HEK293 (cell line): ENCODE measurements at regions not wholly inside any gene's neighbourhood (a gene's known extent, or its start where the extent isn't known, plus 50 kb on each side); places are given as distances from the start of the nearest gene placed in this dataset.

Experiments used
- SETDB1 ChIP-seq: IDR thresholded peaks from one replicate; pipeline ENCODE4 v1.6.1; 2017; ENCODE audit warnings: mild to moderate bottlenecking, low read length, moderate library complexity, mixed read lengths; ENCODE audit not compliant: insufficient read length
- YY1 ChIP-seq: fragments of 450-650 bp; formaldehyde crosslinking; IDR thresholded peaks from 2 replicates; pipeline ENCODE4 v1.5.1; 2018; ENCODE audit warnings: missing biosample characterization, missing genetic modification characterization
- ZNF146 ChIP-seq: fragments of 450-650 bp; formaldehyde crosslinking; IDR thresholded peaks from 2 replicates; pipeline ENCODE4 v1.5.1; 2016; ENCODE audit warnings: missing biosample characterization, missing genetic modification characterization
- ZNF274 ChIP-seq, 2 experiments: fragments of 200-500 bp in 1 of 2; fragments of 450-650 bp in 1 of 2; sonication (Bioruptor generic) in 1 of 2; formaldehyde crosslinking in 1 of 2; IDR thresholded peaks; 2 replicates each; pipeline versions ENCODE4 v1.5.1 to v1.6.1; 2014 to 2016; ENCODE audit warnings: borderline replicate concordance in 1 of 2, inconsistent platforms in 1 of 2, low read length in 1 of 2, missing biosample characterization in 1 of 2, missing genetic modification characterization in 1 of 2
- ZNF629 ChIP-seq: fragments of 450-650 bp; formaldehyde crosslinking; IDR thresholded peaks from 2 replicates; pipeline ENCODE4 v1.5.1; 2017; ENCODE audit warnings: missing biosample characterization, missing genetic modification characterization
- TF ChIP-seq, protein P1 (sequence below): fragments of 450-650 bp; formaldehyde crosslinking; IDR thresholded peaks from 2 replicates; pipeline ENCODE4 v1.5.1; 2016; ENCODE audit warnings: missing biosample characterization, missing genetic modification characterization
- TF ChIP-seq, protein P2 (sequence below): fragments of 450-650 bp; formaldehyde crosslinking; optimal IDR thresholded peaks from 2 replicates; pipeline ENCODE3; 2016; ENCODE audit warnings: missing biosample characterization, mild to moderate bottlenecking, missing genetic modification characterization
- TF ChIP-seq, protein P3 (sequence below): fragments of 450-650 bp; formaldehyde crosslinking; IDR thresholded peaks from 2 replicates; pipeline ENCODE4 v1.5.1; 2016; ENCODE audit warnings: missing biosample characterization, missing genetic modification characterization

DNA sequence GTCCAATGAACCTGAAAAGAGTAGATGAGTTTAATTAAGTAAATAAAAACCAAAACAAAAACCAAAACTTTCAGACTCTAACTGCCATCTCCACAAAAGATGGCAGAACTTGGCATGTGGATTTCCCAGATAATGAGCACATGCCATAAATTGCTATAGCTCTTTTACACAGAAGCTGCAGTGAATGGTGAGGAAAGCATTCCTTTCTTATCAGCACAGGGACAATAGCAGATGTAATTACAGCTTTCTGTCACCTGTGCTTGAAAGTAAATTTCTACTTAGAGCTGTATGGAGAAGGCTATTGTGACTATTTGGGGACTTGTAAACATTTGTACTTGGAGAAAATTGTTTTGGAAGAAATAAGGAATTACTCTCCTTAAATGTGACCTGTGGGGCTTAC is 378.4 kb downstream of the RPRM start:
- TF ChIP-seq ZNF274 (IDR thresholded peaks at IDR 0.05; ENCODE audit: low read length) (no peak), ZNF274 (tag by site-specific recombination; IDR thresholded peaks at IDR 0.05; ENCODE audit: borderline replicate concordance) (no peak), ZNF146 (tag by site-specific recombination) (no peak), ZNF629 (tag by site-specific recombination) (no peak), YY1 (tag by site-specific recombination) (no peak), SETDB1 (no peak)
- TF ChIP-seq, protein P1, sequence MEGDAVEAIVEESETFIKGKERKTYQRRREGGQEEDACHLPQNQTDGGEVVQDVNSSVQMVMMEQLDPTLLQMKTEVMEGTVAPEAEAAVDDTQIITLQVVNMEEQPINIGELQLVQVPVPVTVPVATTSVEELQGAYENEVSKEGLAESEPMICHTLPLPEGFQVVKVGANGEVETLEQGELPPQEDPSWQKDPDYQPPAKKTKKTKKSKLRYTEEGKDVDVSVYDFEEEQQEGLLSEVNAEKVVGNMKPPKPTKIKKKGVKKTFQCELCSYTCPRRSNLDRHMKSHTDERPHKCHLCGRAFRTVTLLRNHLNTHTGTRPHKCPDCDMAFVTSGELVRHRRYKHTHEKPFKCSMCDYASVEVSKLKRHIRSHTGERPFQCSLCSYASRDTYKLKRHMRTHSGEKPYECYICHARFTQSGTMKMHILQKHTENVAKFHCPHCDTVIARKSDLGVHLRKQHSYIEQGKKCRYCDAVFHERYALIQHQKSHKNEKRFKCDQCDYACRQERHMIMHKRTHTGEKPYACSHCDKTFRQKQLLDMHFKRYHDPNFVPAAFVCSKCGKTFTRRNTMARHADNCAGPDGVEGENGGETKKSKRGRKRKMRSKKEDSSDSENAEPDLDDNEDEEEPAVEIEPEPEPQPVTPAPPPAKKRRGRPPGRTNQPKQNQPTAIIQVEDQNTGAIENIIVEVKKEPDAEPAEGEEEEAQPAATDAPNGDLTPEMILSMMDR (tag by site-specific recombination), result no peak
- TF ChIP-seq, protein P2, sequence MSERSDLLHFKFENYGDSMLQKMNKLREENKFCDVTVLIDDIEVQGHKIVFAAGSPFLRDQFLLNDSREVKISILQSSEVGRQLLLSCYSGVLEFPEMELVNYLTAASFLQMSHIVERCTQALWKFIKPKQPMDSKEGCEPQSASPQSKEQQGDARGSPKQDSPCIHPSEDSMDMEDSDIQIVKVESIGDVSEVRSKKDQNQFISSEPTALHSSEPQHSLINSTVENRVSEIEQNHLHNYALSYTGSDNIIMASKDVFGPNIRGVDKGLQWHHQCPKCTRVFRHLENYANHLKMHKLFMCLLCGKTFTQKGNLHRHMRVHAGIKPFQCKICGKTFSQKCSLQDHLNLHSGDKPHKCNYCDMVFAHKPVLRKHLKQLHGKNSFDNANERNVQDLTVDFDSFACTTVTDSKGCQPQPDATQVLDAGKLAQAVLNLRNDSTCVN, result no peak
- TF ChIP-seq, protein P3, sequence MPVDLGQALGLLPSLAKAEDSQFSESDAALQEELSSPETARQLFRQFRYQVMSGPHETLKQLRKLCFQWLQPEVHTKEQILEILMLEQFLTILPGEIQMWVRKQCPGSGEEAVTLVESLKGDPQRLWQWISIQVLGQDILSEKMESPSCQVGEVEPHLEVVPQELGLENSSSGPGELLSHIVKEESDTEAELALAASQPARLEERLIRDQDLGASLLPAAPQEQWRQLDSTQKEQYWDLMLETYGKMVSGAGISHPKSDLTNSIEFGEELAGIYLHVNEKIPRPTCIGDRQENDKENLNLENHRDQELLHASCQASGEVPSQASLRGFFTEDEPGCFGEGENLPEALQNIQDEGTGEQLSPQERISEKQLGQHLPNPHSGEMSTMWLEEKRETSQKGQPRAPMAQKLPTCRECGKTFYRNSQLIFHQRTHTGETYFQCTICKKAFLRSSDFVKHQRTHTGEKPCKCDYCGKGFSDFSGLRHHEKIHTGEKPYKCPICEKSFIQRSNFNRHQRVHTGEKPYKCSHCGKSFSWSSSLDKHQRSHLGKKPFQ, result no peak
